Ovary (tissue), 3 donors: ENCODE measurements at regions not wholly inside any gene's neighbourhood (a gene's known extent, or its start where the extent isn't known, plus 50 kb on each side); places are given as distances from the start of the nearest gene placed in this dataset.

ENCODE experiments used
- EP300 ChIP-seq: sonication (generic); formaldehyde crosslinking; IDR thresholded peaks from one replicate; pipeline ENCODE4 v1.6.1; 2017; ENCODE audit warnings: antibody characterized with exemption
- TF ChIP-seq, protein P1 (sequence below), 3 donors: fragments of 450-650 bp in 2 of 3; fragments of 200-600 bp in 1 of 3; IDR thresholded peaks; one replicate each; pipeline versions ENCODE4 v1.5.1 to v1.8.0; 2016 to 2022; ENCODE audit warnings: antibody characterized with exemption in 3 of 3, mild to moderate bottlenecking in 1 of 3
- donor health status: DM: no; HTN: no; CAD: no.

DNA sequence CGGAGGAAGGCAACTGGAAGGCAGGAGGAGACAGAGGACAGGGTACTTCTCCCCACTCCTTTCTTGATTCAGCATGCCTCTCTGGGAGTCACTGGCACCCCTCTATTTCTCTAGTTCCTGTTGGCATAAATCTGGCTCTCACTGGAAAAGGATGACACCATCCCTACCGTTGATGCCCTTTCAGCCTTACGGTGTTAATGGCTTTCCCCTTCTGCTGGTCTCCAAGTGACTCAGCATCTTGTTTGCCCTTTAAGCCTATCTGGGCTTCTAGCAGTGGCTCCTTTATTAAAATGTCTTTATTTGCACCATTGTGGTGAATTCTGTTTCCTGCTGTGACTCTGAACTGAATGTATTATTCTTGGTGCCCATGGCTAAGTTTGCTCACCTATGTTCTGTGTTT is 227.3 kb upstream of the GLRA1 start:
- TF ChIP-seq, protein P1, sequence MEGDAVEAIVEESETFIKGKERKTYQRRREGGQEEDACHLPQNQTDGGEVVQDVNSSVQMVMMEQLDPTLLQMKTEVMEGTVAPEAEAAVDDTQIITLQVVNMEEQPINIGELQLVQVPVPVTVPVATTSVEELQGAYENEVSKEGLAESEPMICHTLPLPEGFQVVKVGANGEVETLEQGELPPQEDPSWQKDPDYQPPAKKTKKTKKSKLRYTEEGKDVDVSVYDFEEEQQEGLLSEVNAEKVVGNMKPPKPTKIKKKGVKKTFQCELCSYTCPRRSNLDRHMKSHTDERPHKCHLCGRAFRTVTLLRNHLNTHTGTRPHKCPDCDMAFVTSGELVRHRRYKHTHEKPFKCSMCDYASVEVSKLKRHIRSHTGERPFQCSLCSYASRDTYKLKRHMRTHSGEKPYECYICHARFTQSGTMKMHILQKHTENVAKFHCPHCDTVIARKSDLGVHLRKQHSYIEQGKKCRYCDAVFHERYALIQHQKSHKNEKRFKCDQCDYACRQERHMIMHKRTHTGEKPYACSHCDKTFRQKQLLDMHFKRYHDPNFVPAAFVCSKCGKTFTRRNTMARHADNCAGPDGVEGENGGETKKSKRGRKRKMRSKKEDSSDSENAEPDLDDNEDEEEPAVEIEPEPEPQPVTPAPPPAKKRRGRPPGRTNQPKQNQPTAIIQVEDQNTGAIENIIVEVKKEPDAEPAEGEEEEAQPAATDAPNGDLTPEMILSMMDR (IDR thresholded peaks at IDR 0.05), result no peak
- no peak for TF ChIP-seq EP300
